ENCODE measurements at regions not wholly inside any gene's neighbourhood (a gene's known extent, or its start where the extent isn't known, plus 50 kb on each side); places are given as distances from the start of the nearest gene placed in this dataset.

GRCh38 chr10:33390046-33390445 is 55.6 kb upstream of the NRP1 start:
- ATAC-seq (ENCODE audit: insufficient read depth, low read depth), result no peak
- Histone ChIP-seq H3K36me3 (ENCODE audit: insufficient read depth, low read length) (no peaks in the 10 kb centered on the region), H3K27ac (ENCODE audit: low read length) (no peak overlapping the region), H2AFZ (ENCODE audit: low read depth, low read length) (no peak overlapping the region), H3K4me2 (ENCODE audit: insufficient read depth, low read length) (no peak overlapping the region), H3K27me3 (ENCODE audit: insufficient read depth, low read length, poor library complexity) (peaks cover 3% of the 10 kb centered on the region), H3K9me3 (ENCODE audit: insufficient read depth, low read length, severe bottlenecking) (no peaks in the 10 kb centered on the region), H4K20me1 (ENCODE audit: insufficient read depth, low read length) (no peaks in the 10 kb centered on the region), H3K9ac (ENCODE audit: low read depth, low read length) (no peak overlapping the region), H3K4me3 (ENCODE audit: low read depth in 1 of 2, low read length in 2 of 2) (no peak overlapping the region), H3K79me2 (ENCODE audit: insufficient read depth, low read length) (no peaks in the 10 kb centered on the region), H3K4me1 (ENCODE audit: insufficient read depth, low read length) (no peaks in the 10 kb centered on the region)
- no peak for DNase-seq
- TF ChIP-seq CTCF (IDR thresholded peaks at IDR 0.05; ENCODE audit: borderline replicate concordance, extremely low read depth, low read length, poor library complexity, severe bottlenecking), result no peak
- TF ChIP-seq EZH2 (IDR thresholded peaks at IDR 0.05; ENCODE audit: borderline replicate concordance, low read depth, low read length, severe bottlenecking), result no peak

DNA sequence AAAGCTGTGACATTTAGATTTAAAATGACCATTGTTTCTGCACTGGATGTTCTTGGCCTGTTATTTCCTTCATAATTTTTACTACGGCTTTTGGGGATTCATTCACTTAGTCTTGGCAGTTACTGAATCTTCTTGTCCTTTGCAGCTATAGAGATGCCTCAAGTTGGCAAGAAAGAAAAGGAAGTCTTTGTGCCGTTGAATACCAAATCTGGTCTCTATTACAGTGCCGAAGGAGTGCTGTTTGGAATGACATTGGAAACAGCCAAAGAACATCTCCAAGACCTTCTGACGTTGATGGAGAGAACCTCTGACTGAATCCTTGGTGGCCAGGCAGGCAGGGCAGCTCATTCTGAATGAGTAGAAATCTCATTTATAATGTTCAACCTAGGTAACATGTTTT is 54.3 kb upstream of the NRP1 start:
- TF ChIP-seq EZH2 (IDR thresholded peaks at IDR 0.05; ENCODE audit: borderline replicate concordance, low read depth, low read length, severe bottlenecking), result no peak
- no peak for TF ChIP-seq CTCF (IDR thresholded peaks at IDR 0.05; ENCODE audit: borderline replicate concordance, extremely low read depth, low read length, poor library complexity, severe bottlenecking)
- H3K4me1 ChIP-seq (ENCODE audit: insufficient read depth, low read length), result no peaks in the 10 kb centered on the region

DNA sequence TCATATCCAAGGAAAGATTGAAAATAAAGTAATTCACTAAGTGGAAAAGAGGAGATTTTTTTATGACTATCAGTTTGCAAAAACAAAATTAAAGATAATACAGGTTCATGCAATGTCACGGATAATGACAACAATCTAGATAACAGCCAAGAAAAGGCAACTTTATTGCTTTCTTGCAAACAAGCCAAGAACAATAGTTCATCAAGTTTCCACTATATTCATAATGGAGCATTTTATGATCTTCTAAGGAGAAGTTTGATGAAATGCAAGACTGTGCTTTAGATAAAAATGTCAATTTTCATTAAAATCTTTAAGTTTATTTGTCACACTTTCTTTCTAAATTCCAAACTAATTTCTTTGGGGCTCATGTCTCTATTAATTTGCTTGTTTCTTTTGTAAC is 53.9 kb upstream of the NRP1 start:
- Histone ChIP-seq H2AFZ (ENCODE audit: low read depth, low read length) (no peak overlapping the region), H3K4me2 (ENCODE audit: insufficient read depth, low read length) (no peak overlapping the region), H3K36me3 (ENCODE audit: insufficient read depth, low read length) (no peaks in the 10 kb centered on the region), H3K4me1 (ENCODE audit: insufficient read depth, low read length) (no peaks in the 10 kb centered on the region), H4K20me1 (ENCODE audit: insufficient read depth, low read length) (no peaks in the 10 kb centered on the region), H3K4me3 (ENCODE audit: low read depth in 1 of 2, low read length in 2 of 2) (no peak overlapping the region), H3K9me3 (ENCODE audit: insufficient read depth, low read length, severe bottlenecking) (no peaks in the 10 kb centered on the region), H3K79me2 (ENCODE audit: insufficient read depth, low read length) (no peaks in the 10 kb centered on the region), H3K27me3 (ENCODE audit: insufficient read depth, low read length, poor library complexity) (peaks cover 4% of the 10 kb centered on the region), H3K9ac (ENCODE audit: low read depth, low read length) (no peak overlapping the region), H3K27ac (ENCODE audit: low read length) (no peak overlapping the region)
- DNase-seq (no peak), ATAC-seq (ENCODE audit: insufficient read depth, low read depth) (no peak)
- no peak for TF ChIP-seq EZH2 (IDR thresholded peaks at IDR 0.05; ENCODE audit: borderline replicate concordance, low read depth, low read length, severe bottlenecking)
- no peak for TF ChIP-seq CTCF (IDR thresholded peaks at IDR 0.05; ENCODE audit: borderline replicate concordance, extremely low read depth, low read length, poor library complexity, severe bottlenecking)

More for the DNA sequence above, 54.3 kb upstream of the NRP1 start:
- H3K79me2 ChIP-seq (ENCODE audit: insufficient read depth, low read length), result no peaks in the 10 kb centered on the region
- H4K20me1 ChIP-seq (ENCODE audit: insufficient read depth, low read length), result no peaks in the 10 kb centered on the region
- DNase-seq (no peak), ATAC-seq (ENCODE audit: insufficient read depth, low read depth) (no peak)
- H3K4me3 ChIP-seq (ENCODE audit: low read depth in 1 of 2, low read length in 2 of 2), result no peak overlapping the region
- H3K9ac ChIP-seq (ENCODE audit: low read depth, low read length), result no peak overlapping the region
- H3K4me2 ChIP-seq (ENCODE audit: insufficient read depth, low read length), result no peak overlapping the region
- H3K27ac ChIP-seq (ENCODE audit: low read length), result no peak overlapping the region
- H3K9me3 ChIP-seq (ENCODE audit: insufficient read depth, low read length, severe bottlenecking), result no peaks in the 10 kb centered on the region
- H3K27me3 ChIP-seq (ENCODE audit: insufficient read depth, low read length, poor library complexity), result peaks cover 4% of the 10 kb centered on the region
- no peaks in the 10 kb centered on the region for H3K36me3 ChIP-seq (ENCODE audit: insufficient read depth, low read length)
- no peak overlapping the region for H2AFZ ChIP-seq (ENCODE audit: low read depth, low read length)

DNA sequence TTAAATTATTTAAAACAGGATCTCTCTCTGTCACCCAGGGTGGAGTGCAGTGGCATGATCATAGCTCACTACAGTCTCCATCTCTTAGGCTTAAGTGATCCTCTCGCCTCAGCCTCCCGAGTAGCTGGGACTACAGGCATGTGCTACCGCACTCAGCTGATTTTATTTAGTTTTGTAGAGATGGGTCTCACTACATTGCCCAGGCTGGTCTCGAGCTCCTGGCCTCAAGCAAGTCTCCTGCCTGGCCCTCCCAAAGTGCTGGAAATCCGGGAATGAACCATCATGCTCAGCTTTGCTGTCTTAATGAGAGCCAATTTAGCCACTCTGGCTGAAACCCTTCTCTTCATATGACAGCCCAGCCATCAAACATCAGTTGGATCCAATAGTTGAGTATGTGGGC is 53.3 kb upstream of the NRP1 start:
- DNase-seq (no peak), ATAC-seq (ENCODE audit: insufficient read depth, low read depth) (no peak)
- no peaks in the 10 kb centered on the region for H3K36me3 ChIP-seq (ENCODE audit: insufficient read depth, low read length)
- no peaks in the 10 kb centered on the region for H3K4me1 ChIP-seq (ENCODE audit: insufficient read depth, low read length)
- H3K9me3 ChIP-seq (ENCODE audit: insufficient read depth, low read length, severe bottlenecking), result no peaks in the 10 kb centered on the region
- H3K4me3 ChIP-seq (ENCODE audit: low read depth in 1 of 2, low read length in 2 of 2), result no peak overlapping the region
- no peak overlapping the region for H3K4me2 ChIP-seq (ENCODE audit: insufficient read depth, low read length)
- H3K27me3 ChIP-seq (ENCODE audit: insufficient read depth, low read length, poor library complexity), result peaks cover 4% of the 10 kb centered on the region
- TF ChIP-seq EZH2 (IDR thresholded peaks at IDR 0.05; ENCODE audit: borderline replicate concordance, low read depth, low read length, severe bottlenecking) (no peak), CTCF (IDR thresholded peaks at IDR 0.05; ENCODE audit: borderline replicate concordance, extremely low read depth, low read length, poor library complexity, severe bottlenecking) (no peak)
- H2AFZ ChIP-seq (ENCODE audit: low read depth, low read length), result no peak overlapping the region
- no peak overlapping the region for H3K9ac ChIP-seq (ENCODE audit: low read depth, low read length)
- no peak overlapping the region for H3K27ac ChIP-seq (ENCODE audit: low read length)
- no peaks in the 10 kb centered on the region for H3K79me2 ChIP-seq (ENCODE audit: insufficient read depth, low read length)
- H4K20me1 ChIP-seq (ENCODE audit: insufficient read depth, low read length), result no peaks in the 10 kb centered on the region
